ENCODE measurements at regions not wholly inside any gene's neighbourhood (a gene's known extent, or its start where the extent isn't known, plus 50 kb on each side); places are given as distances from the start of the nearest gene placed in this dataset.
A peak's percentile ranks its signal among the peaks of the same experiment; 100 is the strongest.

- Mint-ChIP-seq H3K27me3 (ENCODE audit: low read depth) (no peaks in the 10 kb centered on the region), H3K36me3 (ENCODE audit: low read depth) (no peaks in the 10 kb centered on the region), H3K27ac (no peak overlapping the region), H3K4me3 (no peak overlapping the region), H3K4me1 (ENCODE audit: low read depth) (no peaks in the 10 kb centered on the region), H3K9me3 (no peaks in the 10 kb centered on the region)
Measured at GRCh38 chr2:18180912-18181311, 302.4 kb downstream of the KCNS3 start.

- Mint-ChIP-seq H3K36me3 (ENCODE audit: low read depth) (no peaks in the 10 kb centered on the region), H3K4me3 (no peak overlapping the region), H3K4me1 (ENCODE audit: low read depth) (no peaks in the 10 kb centered on the region), H3K27me3 (ENCODE audit: low read depth) (no peaks in the 10 kb centered on the region), H3K27ac (no peak overlapping the region), H3K9me3 (no peaks in the 10 kb centered on the region)
Measured at GRCh38 chr2:18180031-18180610, 301.7 kb downstream of the KCNS3 start.

- no peak overlapping the region for H3K27ac Mint-ChIP-seq
- no peaks in the 10 kb centered on the region for H3K36me3 Mint-ChIP-seq (ENCODE audit: low read depth)
- H3K9me3 Mint-ChIP-seq = no peaks in the 10 kb centered on the region
- no peaks in the 10 kb centered on the region for H3K4me1 Mint-ChIP-seq (ENCODE audit: low read depth)
- no peak overlapping the region for H3K4me3 Mint-ChIP-seq
- no peaks in the 10 kb centered on the region for H3K27me3 Mint-ChIP-seq (ENCODE audit: low read depth)
Measured at GRCh38 chr2:18178736-18179349, 300.4 kb downstream of the KCNS3 start.

- Mint-ChIP-seq H3K4me1 (ENCODE audit: low read depth) (no peaks in the 10 kb centered on the region), H3K36me3 (ENCODE audit: low read depth) (no peaks in the 10 kb centered on the region), H3K4me3 (no peak overlapping the region), H3K9me3 (no peaks in the 10 kb centered on the region), H3K27ac (no peak overlapping the region), H3K27me3 (ENCODE audit: low read depth) (no peaks in the 10 kb centered on the region)
Measured at GRCh38 chr2:18176679-18177215, 298.3 kb downstream of the KCNS3 start.

- Mint-ChIP-seq H3K9me3 (no peaks in the 10 kb centered on the region), H3K27me3 (ENCODE audit: low read depth) (no peaks in the 10 kb centered on the region), H3K36me3 (ENCODE audit: low read depth) (no peaks in the 10 kb centered on the region), H3K4me1 (ENCODE audit: low read depth) (no peaks in the 10 kb centered on the region), H3K27ac (no peak overlapping the region), H3K4me3 (no peak overlapping the region)
Measured at GRCh38 chr2:18172607-18173006, 294.1 kb downstream of the KCNS3 start.

- H3K27ac Mint-ChIP-seq = no peak overlapping the region
- no peaks in the 10 kb centered on the region for H3K4me1 Mint-ChIP-seq (ENCODE audit: low read depth)
- no peaks in the 10 kb centered on the region for H3K9me3 Mint-ChIP-seq
- H3K4me3 Mint-ChIP-seq = no peak overlapping the region
- H3K27me3 Mint-ChIP-seq (ENCODE audit: low read depth) = no peaks in the 10 kb centered on the region
- no peaks in the 10 kb centered on the region for H3K36me3 Mint-ChIP-seq (ENCODE audit: low read depth)
Measured at GRCh38 chr2:18171191-18172139, 293.0 kb downstream of the KCNS3 start.

GRCh38 chr2:18170642-18171041 is 292.2 kb downstream of the KCNS3 start:
- Mint-ChIP-seq H3K27me3 (ENCODE audit: low read depth) (no peaks in the 10 kb centered on the region), H3K36me3 (ENCODE audit: low read depth) (no peaks in the 10 kb centered on the region), H3K27ac (no peak overlapping the region), H3K9me3 (no peaks in the 10 kb centered on the region), H3K4me3 (no peak overlapping the region), H3K4me1 (ENCODE audit: low read depth) (no peaks in the 10 kb centered on the region)

- no peak overlapping the region for H3K4me3 Mint-ChIP-seq
- no peaks in the 10 kb centered on the region for H3K36me3 Mint-ChIP-seq (ENCODE audit: low read depth)
- peaks cover 6% of the 10 kb centered on the region for H3K27me3 Mint-ChIP-seq (ENCODE audit: low read depth)
- H3K9me3 Mint-ChIP-seq = no peaks in the 10 kb centered on the region
- no peaks in the 10 kb centered on the region for H3K4me1 Mint-ChIP-seq (ENCODE audit: low read depth)
- H3K27ac Mint-ChIP-seq = no peak overlapping the region
Measured at GRCh38 chr2:18169893-18170175, 291.4 kb downstream of the KCNS3 start.

GRCh38 chr2:18169121-18169892 is 290.8 kb downstream of the KCNS3 start:
- H3K27me3 Mint-ChIP-seq (ENCODE audit: low read depth) = peaks cover 6% of the 10 kb centered on the region
- no peaks in the 10 kb centered on the region for H3K9me3 Mint-ChIP-seq
- no peaks in the 10 kb centered on the region for H3K36me3 Mint-ChIP-seq (ENCODE audit: low read depth)
- no peak overlapping the region for H3K4me3 Mint-ChIP-seq
- peak overlapping the region; percentile 38 for H3K27ac Mint-ChIP-seq
- no peaks in the 10 kb centered on the region for H3K4me1 Mint-ChIP-seq (ENCODE audit: low read depth)

- H3K4me1 Mint-ChIP-seq (ENCODE audit: low read depth) = no peaks in the 10 kb centered on the region
Measured at GRCh38 chr2:18167871-18168270, 289.4 kb downstream of the KCNS3 start.

GRCh38 chr2:18161681-18162080 is 283.2 kb downstream of the KCNS3 start:
- Mint-ChIP-seq H3K27me3 (ENCODE audit: low read depth) (peaks cover 6% of the 10 kb centered on the region), H3K9me3 (no peaks in the 10 kb centered on the region), H3K4me1 (ENCODE audit: low read depth) (no peaks in the 10 kb centered on the region), H3K36me3 (ENCODE audit: low read depth) (no peaks in the 10 kb centered on the region), H3K27ac (no peak overlapping the region), H3K4me3 (no peak overlapping the region)

More at GRCh38 chr2:18167871-18168270, 289.4 kb downstream of the KCNS3 start:
- Mint-ChIP-seq H3K27me3 (ENCODE audit: low read depth) (peaks cover 6% of the 10 kb centered on the region), H3K9me3 (no peaks in the 10 kb centered on the region), H3K27ac (no peak overlapping the region), H3K36me3 (ENCODE audit: low read depth) (no peaks in the 10 kb centered on the region), H3K4me3 (no peak overlapping the region)

GRCh38 chr2:18159896-18160295 is 281.4 kb downstream of the KCNS3 start:
- no peaks in the 10 kb centered on the region for H3K36me3 Mint-ChIP-seq (ENCODE audit: low read depth)
- H3K4me3 Mint-ChIP-seq = no peak overlapping the region
- H3K27me3 Mint-ChIP-seq (ENCODE audit: low read depth) = no peaks in the 10 kb centered on the region
- no peaks in the 10 kb centered on the region for H3K9me3 Mint-ChIP-seq
- H3K27ac Mint-ChIP-seq = no peak overlapping the region
- H3K4me1 Mint-ChIP-seq (ENCODE audit: low read depth) = no peaks in the 10 kb centered on the region

GRCh38 chr2:18156421-18156820 is 278.0 kb downstream of the KCNS3 start:
- no peaks in the 10 kb centered on the region for H3K9me3 Mint-ChIP-seq
- H3K4me1 Mint-ChIP-seq (ENCODE audit: low read depth) = no peaks in the 10 kb centered on the region
- no peaks in the 10 kb centered on the region for H3K36me3 Mint-ChIP-seq (ENCODE audit: low read depth)
- no peaks in the 10 kb centered on the region for H3K27me3 Mint-ChIP-seq (ENCODE audit: low read depth)
- no peak overlapping the region for H3K27ac Mint-ChIP-seq
- H3K4me3 Mint-ChIP-seq = no peak overlapping the region

- H3K4me1 Mint-ChIP-seq (ENCODE audit: low read depth) = no peaks in the 10 kb centered on the region
- no peak overlapping the region for H3K27ac Mint-ChIP-seq
- H3K4me3 Mint-ChIP-seq = no peak overlapping the region
- H3K27me3 Mint-ChIP-seq (ENCODE audit: low read depth) = no peaks in the 10 kb centered on the region
- no peaks in the 10 kb centered on the region for H3K36me3 Mint-ChIP-seq (ENCODE audit: low read depth)
- no peaks in the 10 kb centered on the region for H3K9me3 Mint-ChIP-seq
Measured at GRCh38 chr2:18156002-18156401, 277.5 kb downstream of the KCNS3 start.

All from T-helper 1 cell treated with Interleukin-12 subunit alpha and Interleukin-12 subunit beta and Interleukin-4 antibody, amounts not matched to agents 30 μg/mL and 1 μg/mL, for 36 hours (primary cell).